ENCODE measurements at regions not wholly inside any gene's neighbourhood (a gene's known extent, or its start where the extent isn't known, plus 50 kb on each side); places are given as distances from the start of the nearest gene placed in this dataset.
A peak's percentile ranks its signal among the peaks of the same experiment; 100 is the strongest.

DNA sequence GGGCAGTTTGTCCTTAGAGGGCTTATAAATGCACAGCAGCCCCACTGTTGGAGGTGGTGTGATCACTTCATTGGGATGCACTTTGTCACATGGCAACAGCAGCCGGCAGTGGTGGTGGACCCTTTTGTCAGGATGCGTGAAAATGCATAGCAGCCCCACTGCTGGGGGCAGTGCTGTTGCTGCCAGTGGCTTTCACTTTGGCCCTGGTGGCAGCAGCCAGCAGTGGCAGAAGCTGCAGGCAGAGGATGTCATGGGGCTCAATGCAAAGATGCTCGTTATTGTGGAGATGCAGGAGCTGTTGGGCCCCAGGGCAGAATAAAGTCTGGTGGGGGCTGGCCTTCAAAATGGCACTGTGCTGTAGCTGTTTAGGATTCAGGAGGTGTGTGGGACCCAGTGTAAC lies 173.0 kb upstream of the DAAM1 start:
- TF ChIP-seq, protein P1, sequence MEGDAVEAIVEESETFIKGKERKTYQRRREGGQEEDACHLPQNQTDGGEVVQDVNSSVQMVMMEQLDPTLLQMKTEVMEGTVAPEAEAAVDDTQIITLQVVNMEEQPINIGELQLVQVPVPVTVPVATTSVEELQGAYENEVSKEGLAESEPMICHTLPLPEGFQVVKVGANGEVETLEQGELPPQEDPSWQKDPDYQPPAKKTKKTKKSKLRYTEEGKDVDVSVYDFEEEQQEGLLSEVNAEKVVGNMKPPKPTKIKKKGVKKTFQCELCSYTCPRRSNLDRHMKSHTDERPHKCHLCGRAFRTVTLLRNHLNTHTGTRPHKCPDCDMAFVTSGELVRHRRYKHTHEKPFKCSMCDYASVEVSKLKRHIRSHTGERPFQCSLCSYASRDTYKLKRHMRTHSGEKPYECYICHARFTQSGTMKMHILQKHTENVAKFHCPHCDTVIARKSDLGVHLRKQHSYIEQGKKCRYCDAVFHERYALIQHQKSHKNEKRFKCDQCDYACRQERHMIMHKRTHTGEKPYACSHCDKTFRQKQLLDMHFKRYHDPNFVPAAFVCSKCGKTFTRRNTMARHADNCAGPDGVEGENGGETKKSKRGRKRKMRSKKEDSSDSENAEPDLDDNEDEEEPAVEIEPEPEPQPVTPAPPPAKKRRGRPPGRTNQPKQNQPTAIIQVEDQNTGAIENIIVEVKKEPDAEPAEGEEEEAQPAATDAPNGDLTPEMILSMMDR (IDR thresholded peaks at IDR 0.05; ENCODE audit: control extremely low read depth, extremely low read depth, low read depth, missing control alignments): no peak
- POLR2A ChIA-PET: no interaction called here
- no peak for DNase-seq (ENCODE audit: extremely low spot score)
- CTCF ChIA-PET: interaction anchor here (1.6 kb wide), 1 partner anchor 12 kb away, joined by 4 read pairs; no protein-coding TSS in a partner anchor

DNA sequence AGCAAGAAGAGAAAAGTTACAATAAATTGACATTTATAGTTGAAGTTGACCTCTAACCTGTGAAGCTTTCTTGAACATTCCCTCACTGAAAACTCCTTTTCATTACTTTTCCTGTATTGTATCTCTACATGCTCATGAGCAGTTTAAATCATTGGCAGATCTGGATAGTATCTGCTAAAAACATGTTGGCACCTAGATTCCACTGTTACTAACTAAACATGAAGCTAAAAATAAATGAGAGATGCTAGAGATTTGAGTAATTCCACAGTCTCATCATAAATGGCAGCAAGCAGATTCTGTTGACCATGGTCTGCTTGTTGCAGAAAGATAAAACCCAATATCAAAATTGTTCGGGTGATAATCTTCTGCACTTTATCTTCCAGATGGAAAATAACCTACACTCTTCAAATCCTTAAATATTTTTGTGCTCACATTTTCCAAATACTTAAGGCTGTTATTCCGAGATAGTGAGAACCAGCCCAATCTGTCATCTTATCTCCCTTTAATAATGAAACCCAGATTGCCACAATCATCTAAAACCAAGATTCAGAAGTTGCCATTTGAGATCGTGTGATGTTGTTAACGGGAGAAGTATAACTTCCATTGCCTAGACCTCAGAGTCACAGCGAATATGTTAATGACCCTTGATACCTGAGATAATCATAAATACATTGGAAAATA lies 171.0 kb upstream of the DAAM1 start:
- DNase-seq (ENCODE audit: extremely low spot score): no peak
- ChIA-PET CTCF (interaction anchor here (1.0 to 1.3 kb wide), 2 partner anchors 11 to 28 kb away, joined by 3 to 4 read pairs; no protein-coding TSS in a partner anchor), POLR2A (no interaction called here)
- TF ChIP-seq, protein P1 (IDR thresholded peaks at IDR 0.05; ENCODE audit: control extremely low read depth, extremely low read depth, low read depth, missing control alignments): no peak

DNA sequence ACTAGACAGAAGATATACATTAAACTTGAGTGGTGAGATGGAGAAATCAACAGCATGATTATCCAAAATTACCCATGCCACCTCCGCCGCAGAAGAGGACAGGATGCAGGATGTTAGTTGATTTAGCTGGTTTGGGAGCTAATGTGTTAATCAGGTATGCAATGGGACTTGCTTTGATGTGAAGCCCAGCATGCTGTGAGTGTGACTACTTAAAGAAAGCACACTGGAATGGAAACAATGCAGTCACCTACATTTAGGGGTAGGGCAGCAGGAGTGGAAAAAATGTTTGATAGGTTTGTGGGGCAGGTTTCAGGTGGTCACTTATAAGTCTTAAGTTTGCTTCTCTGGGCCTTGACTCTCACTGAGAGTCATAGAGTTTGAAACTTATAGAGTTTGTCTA lies 170.0 kb upstream of the DAAM1 start:
- POLR2A ChIA-PET: no interaction called here
- CTCF ChIA-PET: interaction anchor here (1.4 to 3.2 kb wide), 2 partner anchors 10 to 37 kb away, joined by 5 to 11 read pairs; no protein-coding TSS in a partner anchor
- no peak for DNase-seq (ENCODE audit: extremely low spot score)
- TF ChIP-seq, protein P1 (IDR thresholded peaks at IDR 0.05; ENCODE audit: control extremely low read depth, extremely low read depth, low read depth, missing control alignments): no peak

DNA sequence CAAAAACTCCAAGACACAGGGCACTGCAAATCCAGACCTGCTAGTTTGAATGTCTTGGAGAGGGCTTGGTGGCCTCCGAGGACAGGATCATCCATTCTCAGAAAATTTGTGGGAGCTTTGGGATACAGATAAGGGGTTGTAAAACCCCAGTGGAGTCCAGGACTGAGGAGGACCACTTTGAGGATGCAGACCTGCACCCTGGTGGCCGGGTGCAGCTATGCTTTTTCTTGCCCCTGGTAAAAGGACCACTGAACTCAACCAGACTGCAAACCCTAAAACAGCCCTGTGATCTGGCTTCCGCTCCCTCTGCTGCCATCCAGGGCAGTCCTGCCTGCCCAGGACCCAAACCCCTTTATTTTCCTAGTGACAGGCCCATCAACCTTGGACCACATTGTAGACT lies 169.5 kb upstream of the DAAM1 start:
- ChIA-PET POLR2A (no interaction called here), CTCF (interaction anchor here (1.4 to 3.2 kb wide), 2 partner anchors 10 to 36 kb away, joined by 5 to 11 read pairs; no protein-coding TSS in a partner anchor)
- no peak for DNase-seq (ENCODE audit: extremely low spot score)
- TF ChIP-seq, protein P1 (IDR thresholded peaks at IDR 0.05; ENCODE audit: control extremely low read depth, extremely low read depth, low read depth, missing control alignments): no peak

DNA sequence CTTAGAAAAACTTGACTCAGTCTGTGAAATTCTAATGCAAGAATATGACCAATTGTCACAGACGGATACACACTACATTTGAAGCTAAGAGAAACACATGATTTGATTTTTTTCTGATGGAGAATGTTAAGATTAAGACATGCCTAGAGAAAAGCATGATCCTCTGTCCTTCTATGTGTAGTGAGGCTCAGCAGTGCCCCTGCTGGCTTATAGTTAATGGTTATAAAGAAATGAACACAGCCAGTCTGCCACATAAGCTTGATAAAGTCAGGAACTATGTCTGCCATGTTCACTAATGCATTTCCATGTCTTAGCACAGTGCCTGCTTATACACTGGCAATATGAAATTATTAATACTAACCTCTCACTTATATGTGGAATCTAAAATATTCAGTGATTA lies 168.1 kb upstream of the DAAM1 start:
- DNase-seq (ENCODE audit: extremely low spot score): no peak
- TF ChIP-seq, protein P1 (IDR thresholded peaks at IDR 0.05; ENCODE audit: control extremely low read depth, extremely low read depth, low read depth, missing control alignments): peak; percentile 40
- CTCF ChIA-PET: interaction anchor here (0.7 to 3.2 kb wide), 11 partner anchors 8 to 740 kb away, joined by 3 to 11 read pairs (median 3); no protein-coding TSS in a partner anchor
- POLR2A ChIA-PET: no interaction called here

DNA sequence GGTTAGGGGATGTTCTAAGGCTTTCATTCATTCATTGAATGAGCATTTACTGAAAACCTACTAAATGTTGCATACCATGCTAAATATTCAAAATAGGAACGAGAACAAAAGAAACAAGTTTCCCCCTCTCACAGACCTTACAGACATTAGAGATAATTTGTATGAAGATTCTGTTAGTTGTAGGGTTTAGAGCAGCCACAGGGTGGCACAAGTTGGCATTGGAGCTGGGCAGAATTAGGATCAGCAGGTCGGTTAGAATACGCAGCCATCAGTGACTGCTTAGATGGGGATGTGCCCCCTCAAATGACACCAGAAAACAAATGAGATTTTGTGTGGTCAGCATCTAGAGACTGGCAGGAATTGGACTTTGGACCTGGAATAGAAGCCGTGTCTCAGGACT lies 166.3 kb upstream of the DAAM1 start:
- CTCF ChIA-PET: interaction anchor here (1.0 to 1.4 kb wide), 5 partner anchors 9 to 521 kb away, joined by 3 to 7 read pairs (median 3); no protein-coding TSS in a partner anchor
- TF ChIP-seq, protein P1 (IDR thresholded peaks at IDR 0.05; ENCODE audit: control extremely low read depth, extremely low read depth, low read depth, missing control alignments): no peak
- POLR2A ChIA-PET: no interaction called here
- no peak for DNase-seq (ENCODE audit: extremely low spot score)
